ENCODE measurements at regions not wholly inside any gene's neighbourhood (a gene's known extent, or its start where the extent isn't known, plus 50 kb on each side); places are given as distances from the start of the nearest gene placed in this dataset.

DNA sequence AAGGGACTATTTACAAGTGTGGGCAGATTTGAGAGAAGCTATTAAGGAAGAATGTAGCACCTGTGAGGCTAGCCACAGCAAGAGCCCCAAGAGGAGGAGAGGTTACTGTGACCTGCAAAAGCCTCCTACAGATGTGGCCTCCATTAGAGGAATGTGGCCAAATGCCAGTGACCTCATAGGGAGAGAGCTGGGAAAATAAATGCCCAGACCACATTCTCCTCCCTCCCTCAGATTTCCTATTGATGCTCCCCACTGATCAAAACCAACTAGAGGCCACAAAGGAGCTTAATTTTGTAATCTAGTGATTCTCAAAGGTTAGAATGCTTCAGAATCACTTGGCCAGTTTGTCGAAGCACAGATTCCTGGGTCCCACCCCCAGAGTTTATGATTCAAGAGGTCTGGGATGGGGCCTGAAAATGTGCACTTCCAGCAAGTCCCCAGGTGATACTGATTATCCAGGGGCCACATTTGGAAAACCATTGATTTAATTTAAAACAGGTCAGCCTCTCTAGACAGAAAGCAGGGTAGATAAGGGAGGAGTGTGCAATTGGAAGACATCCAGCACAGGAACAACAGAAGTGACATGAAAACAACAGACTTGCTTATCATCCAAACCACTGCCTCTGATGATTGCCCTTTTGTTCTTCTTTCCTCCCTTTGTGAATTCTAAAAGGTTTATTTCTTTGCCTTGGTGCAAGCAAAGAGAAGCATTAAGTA lies 61.2 kb upstream of the RBBP8 start:
- peak; percentile 23 for DNase-seq

- no peak for DNase-seq
Measured at GRCh38 chr18:22872900-22873537, 60.1 kb upstream of the RBBP8 start.

- DNase-seq: no peak
Measured at GRCh38 chr18:22879293-22879692, 53.8 kb upstream of the RBBP8 start.

GRCh38 chr18:22882084-22882483 lies 51.0 kb upstream of the RBBP8 start:
- no peak for DNase-seq

GRCh38 chr18:22883179-22883578 lies 49.9 kb upstream of the RBBP8 start:
- DNase-seq: no peak

Data from fibroblast of skin of right biceps (primary cell).